Astrocyte of the spinal cord (primary cell): ENCODE measurements at regions not wholly inside any gene's neighbourhood (a gene's known extent, or its start where the extent isn't known, plus 50 kb on each side); places are given as distances from the start of the nearest gene placed in this dataset.

Experiments used
- DNase-seq: peaks from one replicate; pipeline ENCODE4 v3.0.0; 2011; ENCODE audit warnings: low read depth, low spot score
- H3K4me3 ChIP-seq: 2 replicates; pipeline ENCODE4 v1.5.1; 2011; ENCODE audit warnings: low read depth, mild to moderate bottlenecking, low read length, moderate library complexity
- in situ Hi-C: cut with HindIII; loops from 2 replicates; pipeline ENCODE4 v1.10.0; 2017; ENCODE audit warnings: low sequenced_read_pairs
- TF ChIP-seq, protein P1 (sequence below): IDR thresholded peaks from 2 replicates; pipeline ENCODE4 v1.5.1; 2012; ENCODE audit warnings: low read depth, mild to moderate bottlenecking, low read length, inconsistent platforms

- peak; percentile 17 for DNase-seq
- TF ChIP-seq, protein P1, sequence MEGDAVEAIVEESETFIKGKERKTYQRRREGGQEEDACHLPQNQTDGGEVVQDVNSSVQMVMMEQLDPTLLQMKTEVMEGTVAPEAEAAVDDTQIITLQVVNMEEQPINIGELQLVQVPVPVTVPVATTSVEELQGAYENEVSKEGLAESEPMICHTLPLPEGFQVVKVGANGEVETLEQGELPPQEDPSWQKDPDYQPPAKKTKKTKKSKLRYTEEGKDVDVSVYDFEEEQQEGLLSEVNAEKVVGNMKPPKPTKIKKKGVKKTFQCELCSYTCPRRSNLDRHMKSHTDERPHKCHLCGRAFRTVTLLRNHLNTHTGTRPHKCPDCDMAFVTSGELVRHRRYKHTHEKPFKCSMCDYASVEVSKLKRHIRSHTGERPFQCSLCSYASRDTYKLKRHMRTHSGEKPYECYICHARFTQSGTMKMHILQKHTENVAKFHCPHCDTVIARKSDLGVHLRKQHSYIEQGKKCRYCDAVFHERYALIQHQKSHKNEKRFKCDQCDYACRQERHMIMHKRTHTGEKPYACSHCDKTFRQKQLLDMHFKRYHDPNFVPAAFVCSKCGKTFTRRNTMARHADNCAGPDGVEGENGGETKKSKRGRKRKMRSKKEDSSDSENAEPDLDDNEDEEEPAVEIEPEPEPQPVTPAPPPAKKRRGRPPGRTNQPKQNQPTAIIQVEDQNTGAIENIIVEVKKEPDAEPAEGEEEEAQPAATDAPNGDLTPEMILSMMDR: no peak
- H3K4me3 ChIP-seq: no peak overlapping the region
- in situ Hi-C loops: no loop called here
These were observed 333.4 kb upstream of the ADGRL2 start for GRCh38 chr1:81467383-81467782.

DNA sequence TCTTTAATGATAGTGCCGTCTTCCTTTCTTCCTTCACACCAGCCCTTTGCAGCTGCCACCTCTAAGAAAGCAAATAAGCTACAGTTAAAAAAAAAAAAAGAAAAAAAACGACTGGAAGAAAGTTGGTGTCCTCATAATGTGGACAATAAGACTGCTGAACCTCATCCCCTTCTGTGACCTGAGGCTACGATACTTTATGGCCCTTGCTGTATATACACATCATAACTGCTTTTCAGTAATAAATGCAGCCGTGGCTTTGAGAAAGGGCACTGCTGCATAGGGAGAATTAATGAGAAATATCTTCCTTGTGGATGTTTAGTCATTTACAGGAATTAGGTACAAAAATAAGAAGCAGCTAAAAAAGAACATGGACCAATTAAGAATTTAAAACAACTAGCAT is 333.8 kb upstream of the ADGRL2 start:
- no peak overlapping the region for H3K4me3 ChIP-seq
- TF ChIP-seq, protein P1: no peak
- no peak for DNase-seq
- in situ Hi-C loops: no loop called here

DNA sequence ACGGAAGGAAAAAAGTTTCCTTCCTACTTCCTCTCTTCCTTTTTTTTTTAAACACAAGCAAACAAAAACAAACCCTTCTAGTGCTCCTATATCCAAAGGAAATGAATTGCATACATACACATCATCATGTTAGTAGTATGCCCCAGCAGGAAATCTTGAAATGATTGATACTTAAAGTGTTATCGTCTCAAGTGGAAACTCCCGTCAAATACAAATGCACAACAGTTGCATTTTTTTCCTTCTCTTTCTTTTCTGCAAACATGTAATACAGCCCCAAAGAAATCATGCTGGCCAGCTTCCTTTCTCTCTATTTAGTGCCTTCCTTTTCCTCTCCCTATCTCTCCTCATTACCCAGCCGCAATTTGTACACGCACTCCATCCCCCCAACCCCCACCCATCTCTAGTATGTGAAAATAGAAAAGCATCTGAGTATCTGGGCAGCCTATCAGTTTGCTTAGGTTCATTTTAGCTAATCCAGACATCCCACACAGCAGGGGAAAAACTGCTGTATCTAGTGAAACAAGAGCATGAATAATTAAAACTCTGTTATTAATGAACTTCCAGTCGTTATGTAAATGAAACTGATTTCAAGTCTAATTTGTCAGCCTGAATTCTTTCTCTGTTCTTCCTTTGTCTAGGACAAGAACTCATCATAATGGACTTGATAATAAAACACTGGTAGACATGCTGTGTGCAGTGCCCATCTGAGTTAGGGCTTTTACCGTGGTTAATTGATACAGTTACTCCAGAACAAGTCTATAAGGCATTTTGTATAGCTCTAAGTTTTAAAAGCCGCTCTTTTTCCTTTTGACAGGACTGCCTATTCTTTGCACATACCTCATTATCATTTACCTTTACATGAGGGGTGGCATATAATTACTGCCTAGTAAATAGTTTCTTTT is 336.5 kb upstream of the ADGRL2 start:
- no peak for DNase-seq
- TF ChIP-seq, protein P1: no peak
- H3K4me3 ChIP-seq: no peak overlapping the region
- in situ Hi-C loops: no loop called here

DNA sequence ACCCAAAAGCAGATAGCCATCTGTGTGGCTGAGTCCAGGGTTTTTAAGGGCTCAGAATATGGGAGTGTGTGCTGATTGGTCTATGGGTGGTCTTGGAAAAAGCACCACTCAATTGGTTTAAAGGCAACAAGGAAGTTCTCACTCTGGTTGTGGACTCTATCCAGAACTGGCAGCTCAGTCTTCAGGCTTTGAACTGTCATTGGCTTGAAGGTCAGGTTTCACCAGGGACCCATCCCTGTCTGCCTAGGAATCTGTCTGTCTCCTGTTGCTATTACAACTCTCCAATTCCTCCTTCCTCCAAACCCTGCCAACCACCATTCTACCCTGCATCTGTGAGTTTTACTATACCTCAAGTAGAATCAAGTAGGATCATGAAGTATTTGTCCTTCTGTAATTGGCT is 341.7 kb upstream of the ADGRL2 start:
- in situ Hi-C loops: no loop called here
- TF ChIP-seq, protein P1: no peak
- H3K4me3 ChIP-seq: no peak overlapping the region
- DNase-seq: no peak

- H3K4me3 ChIP-seq: no peak overlapping the region
- no peak for DNase-seq
- TF ChIP-seq, protein P1: no peak
- in situ Hi-C loops: no loop called here
These were observed 342.5 kb upstream of the ADGRL2 start for GRCh38 chr1:81458186-81458585.

GRCh38 chr1:81455481-81455880 is 345.3 kb upstream of the ADGRL2 start:
- in situ Hi-C loops: no loop called here
- TF ChIP-seq, protein P1: no peak
- no peak overlapping the region for H3K4me3 ChIP-seq
- no peak for DNase-seq
